Activated T-cell treated with anti-CD3 and anti-CD28 coated beads for 24 hours (primary cell): ENCODE measurements at regions not wholly inside any gene's neighbourhood (a gene's known extent, or its start where the extent isn't known, plus 50 kb on each side); places are given as distances from the start of the nearest gene placed in this dataset.
"Not testable (repeated sequence)": the region's sequence is repeated elsewhere in the genome, so short reads cannot be mapped to it uniquely, and the experiment has no call there.

Experiments
- DNase-seq: peaks from one replicate; pipeline ENCODE4 v3.0.0-alpha.2; 2020; ENCODE audit warnings: low read depth

DNA sequence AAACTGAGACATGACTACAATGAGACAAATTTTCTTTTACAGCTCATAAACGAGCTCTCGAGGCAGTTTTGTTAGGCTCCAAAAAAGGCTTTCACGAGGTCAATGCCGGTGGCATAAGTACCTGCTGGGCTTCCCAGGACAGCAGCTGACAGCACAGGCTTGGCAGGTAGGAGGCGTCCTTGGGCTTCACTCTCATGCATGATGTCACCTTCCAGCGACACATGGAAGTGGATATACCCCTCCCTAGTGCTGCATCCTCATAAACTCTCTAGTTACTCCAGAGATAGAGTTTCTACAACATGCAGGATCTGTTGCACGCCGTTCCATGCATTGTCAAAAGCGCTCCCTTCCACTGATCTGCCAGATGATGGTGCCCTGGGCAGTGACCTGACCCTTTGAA is 112.5 kb upstream of the PAXBP1 start:
- no peak for DNase-seq

DNA sequence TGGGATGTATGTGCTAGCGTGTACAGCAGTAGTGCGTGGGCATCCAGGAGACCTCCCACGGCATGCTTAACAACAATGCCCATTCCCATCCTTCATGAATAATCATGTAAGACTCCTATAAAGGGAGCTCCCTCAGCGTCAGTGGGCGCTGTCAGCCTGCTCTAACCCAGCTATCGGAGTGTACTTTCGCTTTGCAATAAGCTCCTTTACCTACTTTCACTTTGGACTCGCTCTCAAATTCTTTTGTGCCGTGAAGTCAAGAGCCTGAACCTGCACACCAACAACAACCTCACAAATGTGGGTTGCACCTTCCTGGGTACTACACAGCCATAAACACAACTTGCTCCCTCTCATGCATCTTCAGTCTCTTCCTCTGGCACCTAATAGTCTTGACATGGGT is 114.8 kb upstream of the PAXBP1 start:
- no peak for DNase-seq

DNA sequence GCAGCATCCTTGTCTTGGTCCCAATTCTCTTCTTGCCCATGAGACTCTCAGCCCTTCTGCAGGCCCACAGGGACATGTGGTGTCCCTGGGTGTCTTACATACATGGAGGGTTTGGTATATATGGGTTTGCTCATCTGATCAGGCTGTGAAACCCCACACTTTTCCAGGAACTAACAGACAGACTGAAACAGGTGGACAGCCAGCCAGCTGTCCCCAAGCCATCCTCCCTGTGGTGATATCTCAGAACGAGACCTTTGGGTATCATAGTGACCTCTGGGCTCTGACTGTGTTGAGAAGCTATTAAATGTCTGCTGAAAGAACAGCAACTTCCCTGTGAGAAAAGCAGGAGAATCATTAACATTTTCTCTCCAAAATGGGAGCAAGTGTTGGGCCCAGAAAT is 115.5 kb upstream of the PAXBP1 start:
- no peak for DNase-seq

DNA sequence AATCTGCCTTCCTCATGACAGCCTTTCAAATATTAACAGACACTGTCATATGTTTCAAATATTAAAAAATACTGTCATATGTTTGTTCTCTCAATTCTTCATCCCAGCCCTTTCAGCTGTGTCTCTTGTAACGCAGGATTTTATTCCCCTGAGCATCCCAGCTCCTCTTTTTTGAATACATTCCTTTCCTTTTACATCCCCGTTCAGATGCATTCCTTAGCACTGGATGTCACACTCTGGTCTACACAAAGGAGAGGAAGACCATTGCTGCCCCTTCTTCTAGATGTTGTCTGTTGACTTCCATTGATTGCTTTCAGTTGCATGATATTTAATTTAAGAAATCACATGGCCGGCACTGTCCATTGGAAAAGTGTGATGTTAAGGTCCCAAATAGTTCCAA is 117.4 kb upstream of the PAXBP1 start:
- no peak for DNase-seq

DNA sequence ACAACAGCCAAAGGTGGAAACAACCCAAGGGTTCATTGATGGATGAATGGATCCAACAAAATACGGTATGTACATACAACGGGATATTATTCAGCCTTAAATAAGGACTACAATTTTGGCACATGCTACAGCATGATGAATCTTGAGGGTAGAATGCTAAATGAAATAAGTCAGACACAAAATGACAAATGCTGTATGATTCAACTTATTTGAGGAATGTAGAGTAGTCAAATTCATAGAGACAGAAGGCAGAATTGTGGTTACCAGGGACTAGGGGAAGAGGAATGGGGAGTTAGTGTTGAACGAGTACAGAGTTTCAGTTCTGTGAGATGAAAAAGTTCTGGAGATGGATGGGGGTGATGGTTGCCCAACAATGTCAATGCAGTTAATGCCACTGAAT is 118.0 kb upstream of the PAXBP1 start:
- DNase-seq: no peak

DNA sequence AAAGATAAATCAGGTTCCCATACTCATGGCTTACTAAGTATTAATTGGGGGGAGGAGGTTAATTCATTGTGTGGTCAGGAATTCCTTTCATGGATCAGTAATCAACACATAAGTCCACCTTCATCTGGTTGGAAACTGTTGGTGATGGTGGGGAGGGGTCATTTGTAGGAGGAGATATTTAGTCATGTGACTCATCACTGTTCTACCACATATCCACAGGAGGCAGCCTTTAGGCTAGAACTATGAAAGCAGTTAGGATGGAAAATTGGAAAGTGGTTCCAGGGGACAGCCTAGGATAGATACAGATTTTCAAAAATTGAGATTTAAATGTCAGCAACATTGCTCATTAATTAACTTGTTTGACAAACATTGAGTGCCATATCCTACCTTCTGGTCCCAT is 122.8 kb upstream of the PAXBP1 start:
- DNase-seq: no peak

DNA sequence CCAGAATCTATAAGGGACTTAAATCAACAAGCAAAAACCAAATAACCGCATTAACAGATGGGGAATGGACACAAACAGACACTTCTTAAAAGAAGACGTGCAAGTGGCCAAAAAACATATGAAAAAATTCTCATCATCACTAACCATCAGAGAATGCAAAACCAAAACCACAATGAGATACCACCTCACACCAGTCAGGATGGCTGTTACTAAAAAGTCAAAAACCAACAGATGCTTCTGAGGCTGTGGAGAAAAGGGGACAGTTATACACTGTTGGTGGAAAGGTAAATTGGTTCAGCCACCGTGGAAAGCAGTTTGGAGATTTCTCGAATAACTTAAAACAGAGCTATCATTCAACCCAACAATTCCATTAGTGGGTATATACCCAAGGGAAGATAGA is 124.9 kb upstream of the OLIG2 start:
- DNase-seq: no peak

DNA sequence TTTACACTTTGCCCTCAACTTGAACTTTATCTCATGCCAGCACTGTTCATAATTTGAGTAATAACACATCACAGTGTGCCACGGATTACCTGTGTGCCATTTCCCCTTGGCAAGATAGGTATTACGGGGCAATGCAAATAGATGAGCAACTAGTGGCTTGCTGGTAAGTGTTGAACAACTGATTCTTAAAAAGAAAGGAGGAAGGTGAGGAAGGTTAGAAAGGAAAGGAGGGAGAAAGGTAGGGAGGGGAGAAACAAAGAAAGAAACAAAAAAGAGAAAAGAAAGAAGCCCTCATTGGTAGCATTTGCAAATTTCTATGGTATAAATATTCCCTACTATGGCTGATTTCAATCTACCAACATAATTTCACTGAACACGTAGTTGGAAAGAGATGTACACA is 118.2 kb upstream of the OLIG2 start:
- no peak for DNase-seq

DNA sequence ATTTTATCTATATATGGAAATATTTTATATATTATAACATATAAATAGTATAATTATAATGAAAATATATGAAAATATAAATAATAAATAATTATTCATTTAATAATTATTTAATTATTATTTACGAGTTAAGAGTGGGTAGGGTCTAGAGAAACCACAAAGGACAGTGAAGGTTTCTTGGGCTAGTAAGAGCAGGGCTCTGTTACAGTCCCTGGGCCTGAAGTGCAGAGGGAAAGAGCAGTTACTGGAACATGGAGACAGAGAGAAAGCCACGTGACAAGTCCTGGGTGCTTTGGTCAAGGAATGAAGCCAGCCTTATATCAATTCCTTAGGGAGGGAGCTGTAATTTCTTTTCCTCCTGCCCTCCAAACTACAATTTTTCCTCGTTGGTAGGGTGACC is 117.2 kb upstream of the OLIG2 start:
- DNase-seq: no peak

DNA sequence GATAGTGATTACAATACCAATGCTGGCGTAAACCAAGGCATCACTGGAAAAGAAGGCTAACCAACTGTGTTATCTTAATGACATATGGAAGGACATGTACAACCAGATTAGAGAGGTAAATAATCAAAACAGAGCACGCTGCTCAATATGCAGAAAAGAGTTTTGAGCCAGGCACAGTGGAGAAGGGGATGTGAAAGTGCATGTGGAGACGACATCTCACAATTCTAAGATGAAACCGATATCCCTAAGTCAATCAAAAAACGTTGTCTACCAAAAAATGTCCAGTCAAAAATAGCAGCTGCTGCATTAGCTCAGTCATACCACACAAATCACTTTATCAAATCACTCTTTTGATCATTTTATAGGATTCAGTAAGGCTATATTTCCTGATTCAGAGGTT is 116.3 kb upstream of the OLIG2 start:
- no peak for DNase-seq

DNA sequence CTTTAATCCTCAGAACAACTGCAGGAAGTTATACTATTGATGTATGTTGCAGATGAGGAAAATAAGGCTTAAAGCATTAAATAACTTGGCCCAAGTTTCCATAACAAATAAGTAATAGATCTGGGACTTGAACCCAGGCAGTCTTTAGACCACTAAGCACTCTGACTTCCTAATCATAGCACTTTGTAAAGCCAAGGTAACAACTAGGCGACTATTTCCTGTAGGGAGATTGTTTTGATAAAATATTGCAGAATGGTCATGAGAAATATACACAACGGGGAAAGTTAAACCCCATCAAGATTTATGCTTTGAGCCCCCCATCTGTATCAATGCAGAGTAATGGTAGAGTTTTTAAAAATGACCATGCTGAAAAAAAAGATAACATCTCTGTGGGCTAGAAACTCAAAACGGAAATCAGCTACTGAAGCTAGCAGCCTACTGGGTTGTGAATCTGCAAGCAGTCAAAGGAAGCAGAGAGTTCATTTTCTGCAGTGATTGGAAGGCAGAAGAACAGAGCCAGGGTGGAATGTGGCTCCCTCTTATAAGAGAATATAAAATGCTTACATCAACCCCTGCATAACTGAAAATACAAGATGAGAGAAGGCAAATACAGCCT is 111.2 kb upstream of the OLIG2 start:
- DNase-seq: no peak

DNA sequence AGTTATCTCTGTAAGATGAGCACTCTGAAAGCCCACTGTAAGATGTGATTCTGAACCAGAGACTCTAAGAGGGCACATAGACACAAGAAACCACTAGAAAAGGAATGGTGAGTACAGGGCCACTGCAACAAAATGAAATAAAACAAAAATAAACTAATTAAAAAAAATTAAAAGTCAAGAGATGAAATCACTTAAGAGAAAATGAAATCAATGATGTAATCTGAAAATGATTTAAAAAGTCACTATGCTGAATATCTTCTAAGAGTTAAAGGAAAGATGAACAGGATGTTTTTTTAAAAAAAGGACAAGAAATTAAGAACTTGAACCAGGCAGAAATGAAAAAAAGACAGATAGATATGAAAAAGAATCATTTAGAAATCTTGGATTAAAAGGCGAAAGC is 110.6 kb upstream of the OLIG2 start:
- DNase-seq: no peak

DNA sequence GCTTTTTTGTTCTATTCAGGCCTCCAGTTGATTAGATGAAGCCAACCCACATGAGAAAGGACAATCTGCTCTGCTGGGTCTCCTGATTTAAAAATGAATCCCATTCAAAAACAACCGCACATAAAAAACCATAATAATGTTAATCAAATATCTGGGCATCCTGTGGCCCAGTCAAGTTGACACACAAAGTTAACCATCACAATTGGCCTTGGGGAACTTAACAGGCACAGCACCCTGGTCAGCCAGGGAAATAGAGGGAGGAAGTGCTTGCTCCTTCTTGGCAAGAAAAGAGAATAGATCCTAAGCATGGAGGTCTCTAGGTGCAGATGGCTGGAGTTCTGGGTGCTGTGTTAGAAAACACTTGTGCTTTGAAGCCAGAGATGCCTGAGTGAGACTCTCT is 109.6 kb upstream of the OLIG2 start:
- no peak for DNase-seq

DNA sequence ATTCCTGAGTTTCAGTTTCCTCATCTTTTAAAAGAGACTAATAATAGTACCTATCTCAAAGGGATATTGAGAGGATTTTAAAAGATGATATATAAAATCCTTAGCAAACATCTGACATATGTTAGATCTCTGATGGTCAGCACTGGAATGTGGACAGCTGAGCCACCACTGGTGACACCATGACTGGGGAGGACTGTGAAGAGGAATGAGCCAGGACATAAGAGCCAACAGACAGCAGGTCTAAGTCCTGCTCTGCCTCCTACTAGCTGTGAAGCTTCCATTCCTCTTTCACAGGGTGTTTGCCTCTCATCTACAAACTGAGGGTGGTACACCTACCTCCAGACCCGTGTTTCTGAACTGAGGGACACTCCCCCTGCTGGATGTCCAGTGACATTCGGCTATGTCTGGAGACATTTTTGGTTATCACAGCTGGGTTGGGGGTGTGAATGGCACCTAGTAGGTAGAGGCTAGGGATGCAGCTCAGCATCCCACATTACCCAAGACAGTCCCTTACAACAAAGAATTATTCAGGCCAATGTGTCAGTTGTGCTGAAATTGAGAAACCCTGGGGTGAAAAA is 109.1 kb upstream of the OLIG2 start:
- DNase-seq: no peak

DNA sequence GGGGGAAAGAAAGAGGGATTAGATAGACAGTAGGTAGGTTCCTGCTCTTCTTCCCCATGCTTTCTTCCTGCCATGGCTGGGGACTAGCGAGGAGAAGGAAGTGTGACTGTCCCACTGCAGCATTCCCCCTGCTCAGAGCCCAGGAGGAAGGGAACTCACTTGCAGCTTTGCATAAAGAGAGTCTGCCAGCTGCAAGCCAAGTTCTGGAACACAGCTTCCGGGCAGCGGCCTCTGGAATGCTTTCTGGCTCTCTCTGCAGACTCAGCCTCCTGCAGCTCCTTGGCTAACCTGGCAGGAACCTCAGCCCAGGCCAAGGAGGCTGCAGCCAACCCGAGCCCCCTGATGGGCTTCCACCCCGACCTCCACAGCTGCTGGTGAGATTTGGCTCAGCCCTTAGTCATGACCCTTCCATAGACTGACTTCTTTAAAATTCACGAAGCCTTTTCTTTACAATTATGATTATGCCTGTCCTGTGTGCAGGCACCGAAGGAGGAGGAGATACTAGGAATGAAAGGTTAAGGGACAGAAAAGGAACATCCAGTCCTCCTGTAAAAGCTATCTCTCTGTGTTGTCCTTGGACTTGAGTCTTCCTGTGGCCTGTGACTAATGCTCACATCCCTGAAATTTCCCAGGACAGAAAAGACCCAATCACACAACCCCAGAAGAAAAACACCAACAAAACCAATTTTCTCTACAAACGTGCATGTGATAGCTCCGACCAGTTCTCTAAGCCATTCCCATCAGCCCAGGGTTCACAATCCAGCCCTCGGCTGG is 108.2 kb upstream of the OLIG2 start:
- DNase-seq: no peak

DNA sequence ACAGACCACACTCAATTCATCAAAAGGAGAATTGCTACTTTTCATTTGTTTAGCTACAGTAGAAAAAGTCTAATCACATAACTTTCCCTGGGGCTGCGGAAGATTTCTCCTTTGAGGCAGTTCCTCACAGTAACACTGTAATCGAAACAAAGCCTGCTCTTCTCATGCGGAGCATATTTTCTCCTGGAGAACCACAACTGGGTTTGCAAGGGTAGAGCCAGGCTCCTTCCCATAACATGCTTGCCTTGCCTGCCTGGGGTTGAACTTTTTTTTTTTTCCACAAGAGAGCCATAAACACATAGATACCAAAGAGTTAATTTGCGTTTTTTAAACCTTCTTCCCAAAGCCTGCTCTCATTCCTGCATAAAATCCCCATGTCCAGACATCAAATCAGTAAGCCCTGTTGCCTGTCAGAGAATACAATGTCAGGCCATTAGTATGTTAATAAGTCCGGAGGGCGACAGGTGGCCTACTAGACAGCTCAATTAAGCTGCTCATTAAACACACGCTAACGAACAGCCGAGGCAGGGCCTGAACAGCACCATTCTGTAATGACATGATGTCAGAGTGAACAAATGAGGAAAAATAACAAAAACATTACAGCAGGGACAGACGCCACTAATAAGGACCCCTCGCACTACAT is 107.1 kb upstream of the OLIG2 start:
- DNase-seq: no peak

DNA sequence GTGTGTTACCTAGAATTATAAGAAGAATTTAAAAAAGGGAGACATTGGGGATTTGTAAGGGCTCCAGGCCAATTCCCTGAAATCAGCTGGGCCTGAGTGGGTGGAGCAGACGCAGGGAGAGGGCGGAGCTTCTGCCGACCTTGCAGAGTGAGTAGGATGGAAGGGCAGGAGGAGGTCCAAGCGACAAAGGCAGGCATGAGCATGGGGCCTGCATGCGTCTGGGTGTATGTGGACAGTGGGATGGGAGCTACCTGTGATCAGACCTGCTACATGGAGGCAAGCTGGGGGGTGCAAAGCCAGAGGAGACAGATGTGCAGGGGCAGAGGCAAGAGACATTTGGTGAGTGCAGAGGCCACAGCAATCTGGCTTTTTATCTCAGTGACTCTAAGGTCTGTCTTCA is 105.3 kb upstream of the OLIG2 start:
- no peak for DNase-seq

DNA sequence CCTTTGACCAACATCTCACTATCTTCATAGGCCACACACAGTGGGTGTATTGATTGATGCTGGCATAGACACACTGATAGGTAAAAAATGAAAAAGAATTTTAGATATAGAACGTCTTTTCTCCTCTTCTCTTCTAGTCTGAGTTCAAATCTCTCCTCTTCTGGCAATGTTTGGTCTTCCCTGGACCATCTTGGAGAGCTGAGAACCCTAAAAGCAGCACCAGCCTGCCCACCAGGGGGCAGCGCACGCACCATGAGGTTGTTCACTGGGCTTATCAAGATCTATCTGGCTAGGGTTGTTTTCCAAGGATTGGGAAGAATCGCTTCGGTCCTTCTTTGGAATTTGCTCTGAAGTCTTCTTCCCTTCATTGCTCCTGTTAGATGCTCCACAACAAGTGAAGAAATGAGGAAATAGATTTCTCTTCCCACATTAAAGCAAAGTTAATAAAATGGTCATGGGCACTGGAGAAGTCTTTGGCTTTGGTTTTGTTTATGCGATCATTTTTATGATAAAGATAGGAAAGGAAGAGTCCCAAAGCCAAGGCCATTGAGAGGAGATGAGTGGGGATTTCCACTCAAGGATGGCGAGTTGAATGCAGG is 104.0 kb upstream of the OLIG2 start:
- DNase-seq: peak; percentile 22

DNA sequence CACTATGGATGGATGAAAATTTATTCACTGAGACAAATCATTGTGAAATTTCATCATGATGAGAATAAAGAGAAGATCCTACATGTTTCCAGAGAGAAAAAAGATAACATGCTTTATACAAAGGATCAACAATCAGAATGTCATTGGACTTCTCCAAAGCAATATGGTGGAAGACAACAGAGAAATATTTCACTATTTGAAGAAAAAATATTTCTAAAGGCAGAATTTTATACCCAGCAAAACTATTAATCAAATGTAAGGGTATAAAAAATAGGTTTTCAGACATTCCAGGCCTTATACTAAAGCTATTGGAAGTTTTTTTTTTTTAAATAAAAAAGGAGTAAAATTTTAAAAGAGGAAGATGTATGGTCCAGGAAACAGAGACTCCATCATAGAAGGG is 100.6 kb upstream of the OLIG2 start:
- DNase-seq: no peak

DNA sequence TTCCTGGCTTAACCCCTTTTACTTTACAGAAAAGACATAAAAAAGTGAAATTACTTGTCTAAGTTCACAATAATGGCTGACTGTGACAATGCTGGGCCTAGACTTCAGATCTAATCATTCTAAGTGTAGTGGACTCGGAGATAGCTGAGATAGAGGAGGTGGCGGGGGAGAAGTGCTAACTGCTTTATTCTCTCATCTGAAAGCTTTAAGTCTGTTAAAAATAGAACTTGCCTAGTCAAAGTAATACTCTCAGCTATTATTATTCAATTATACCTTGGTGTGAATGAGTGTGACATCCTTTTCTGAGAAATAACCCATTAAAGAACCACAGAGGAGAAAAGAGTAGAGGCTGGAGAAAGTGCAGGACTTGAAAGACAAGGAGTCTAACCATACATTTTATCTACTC is 96.1 kb upstream of the OLIG2 start:
- no peak for DNase-seq

DNA sequence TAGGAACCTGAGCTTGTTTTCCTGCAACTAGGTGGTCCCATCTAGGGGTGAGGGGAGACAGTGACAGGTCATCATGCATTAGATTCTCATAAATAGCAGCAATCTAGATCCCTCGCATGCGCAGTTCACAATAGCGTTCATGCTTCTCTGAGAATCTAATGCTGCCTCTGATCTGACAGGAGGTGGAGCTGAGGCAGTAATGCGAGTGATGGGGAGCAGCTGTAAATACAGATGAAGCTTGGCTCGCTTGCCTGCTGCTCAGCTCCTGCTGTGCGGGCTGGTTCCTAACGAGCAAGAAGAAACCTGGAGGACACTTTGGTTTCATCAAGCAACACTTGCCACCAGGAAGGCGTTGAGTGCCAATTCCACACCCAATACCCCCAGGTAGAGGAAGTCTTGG is 95.1 kb upstream of the OLIG2 start:
- no peak for DNase-seq

DNA sequence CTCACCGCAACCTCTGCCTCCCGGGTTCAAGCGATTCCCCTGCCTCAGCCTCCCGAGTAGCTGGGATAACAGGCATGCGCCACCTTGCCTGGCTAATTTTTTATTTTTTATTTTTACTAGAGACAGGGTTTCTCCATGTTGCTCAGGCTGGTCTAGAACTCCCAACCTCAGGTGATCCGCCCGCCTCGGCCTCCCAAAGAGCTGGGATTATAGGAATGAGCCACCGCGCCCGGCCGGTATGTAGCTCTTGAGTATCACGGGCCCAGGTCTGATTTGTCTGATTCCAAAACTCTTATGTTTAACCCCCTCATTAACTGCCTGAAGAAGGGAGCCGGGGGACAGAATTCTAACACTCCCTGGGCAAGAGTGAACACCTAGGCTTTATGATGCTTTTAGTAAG is 91.7 kb upstream of the OLIG2 start:
- DNase-seq: not testable (repeated sequence)

DNA sequence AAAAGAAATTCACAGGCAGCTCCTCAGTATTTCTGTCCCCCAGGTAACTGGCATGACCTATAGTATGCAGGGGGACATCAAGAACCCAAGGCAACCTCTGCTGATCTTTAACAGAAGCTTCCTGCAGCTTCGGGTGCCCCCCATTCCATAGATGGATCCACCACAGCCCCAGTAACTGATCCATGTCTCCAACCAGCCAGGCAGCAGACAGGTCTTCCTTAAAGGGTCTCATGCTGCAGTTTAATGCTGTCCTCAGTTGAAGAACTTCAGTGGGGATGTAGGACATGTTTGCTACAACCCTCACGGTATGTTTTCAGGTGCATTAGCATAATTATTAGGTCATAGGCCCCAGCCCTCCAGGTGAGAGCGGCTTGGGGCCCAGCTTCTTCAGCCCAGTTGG is 90.9 kb upstream of the OLIG2 start:
- DNase-seq: no peak
